Keratinocyte (primary cell): ENCODE measurements at regions not wholly inside any gene's neighbourhood (a gene's known extent, or its start where the extent isn't known, plus 50 kb on each side); places are given as distances from the start of the nearest gene placed in this dataset.

Source experiments
- EZH2 ChIP-seq: IDR thresholded peaks from one replicate; pipeline ENCODE4 v1.6.1; 2012; ENCODE audit warnings: inconsistent platforms, mild to moderate bottlenecking, low read length, moderate library complexity
- TF ChIP-seq, protein P1 (sequence below), 3 experiments: IDR thresholded peaks in 1 of 3; conservative IDR thresholded peaks in 1 of 3; optimal IDR thresholded peaks in 1 of 3; 2 replicates in 2 of 3; 3 replicates in 1 of 3; pipeline versions ENCODE3 to v1.5.1; 2011; ENCODE audit warnings: low read length in 3 of 3, mild to moderate bottlenecking in 3 of 3, moderate library complexity in 2 of 3, control low read depth in 1 of 3, inconsistent platforms in 1 of 3; ENCODE audit not compliant: insufficient read depth in 2 of 3; ENCODE audit errors: extremely low read depth in 1 of 3

DNA sequence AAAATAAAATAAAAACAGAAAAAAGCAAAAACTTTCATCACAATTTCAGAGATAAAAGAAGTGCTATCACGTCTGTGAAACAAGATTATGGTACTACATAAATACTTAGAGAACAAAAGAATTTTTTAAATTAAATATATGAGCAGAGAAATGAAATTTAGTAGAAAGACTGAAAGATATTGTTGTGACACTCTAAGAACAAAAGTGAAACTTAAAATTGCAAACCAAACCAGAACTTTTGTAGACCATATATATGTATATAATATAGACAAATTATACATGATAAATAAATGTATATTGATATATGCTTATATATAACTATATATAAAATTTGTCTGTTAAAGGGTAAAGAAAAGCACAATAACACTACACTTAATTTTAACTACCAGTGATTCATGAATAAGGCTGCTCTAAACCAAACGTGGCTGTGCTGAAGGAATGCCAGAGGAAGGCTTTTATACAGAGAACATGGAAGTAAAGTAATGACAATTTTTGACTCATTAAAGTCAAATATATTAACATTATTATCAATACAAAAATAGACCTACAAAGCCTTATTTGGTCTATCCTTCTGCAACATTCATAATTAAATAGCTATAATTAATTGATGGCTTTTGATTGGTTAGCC lies 1516.7 kb upstream of the PCDH20 start:
- TF ChIP-seq, protein P1, sequence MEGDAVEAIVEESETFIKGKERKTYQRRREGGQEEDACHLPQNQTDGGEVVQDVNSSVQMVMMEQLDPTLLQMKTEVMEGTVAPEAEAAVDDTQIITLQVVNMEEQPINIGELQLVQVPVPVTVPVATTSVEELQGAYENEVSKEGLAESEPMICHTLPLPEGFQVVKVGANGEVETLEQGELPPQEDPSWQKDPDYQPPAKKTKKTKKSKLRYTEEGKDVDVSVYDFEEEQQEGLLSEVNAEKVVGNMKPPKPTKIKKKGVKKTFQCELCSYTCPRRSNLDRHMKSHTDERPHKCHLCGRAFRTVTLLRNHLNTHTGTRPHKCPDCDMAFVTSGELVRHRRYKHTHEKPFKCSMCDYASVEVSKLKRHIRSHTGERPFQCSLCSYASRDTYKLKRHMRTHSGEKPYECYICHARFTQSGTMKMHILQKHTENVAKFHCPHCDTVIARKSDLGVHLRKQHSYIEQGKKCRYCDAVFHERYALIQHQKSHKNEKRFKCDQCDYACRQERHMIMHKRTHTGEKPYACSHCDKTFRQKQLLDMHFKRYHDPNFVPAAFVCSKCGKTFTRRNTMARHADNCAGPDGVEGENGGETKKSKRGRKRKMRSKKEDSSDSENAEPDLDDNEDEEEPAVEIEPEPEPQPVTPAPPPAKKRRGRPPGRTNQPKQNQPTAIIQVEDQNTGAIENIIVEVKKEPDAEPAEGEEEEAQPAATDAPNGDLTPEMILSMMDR (optimal IDR thresholded peaks at IDR 0.05 in 1 of 3, IDR thresholded peaks at IDR 0.05 in 1 of 3, conservative IDR thresholded peaks at IDR 0.05 in 1 of 3; ENCODE audit: extremely low read depth in 1 of 3, insufficient read depth in 2 of 3, low read length in 3 of 3), result no peak
- TF ChIP-seq EZH2, result no peak
